ENCODE measurements at regions not wholly inside any gene's neighbourhood (a gene's known extent, or its start where the extent isn't known, plus 50 kb on each side); places are given as distances from the start of the nearest gene placed in this dataset.
A peak's percentile ranks its signal among the peaks of the same experiment; 100 is the strongest.
"Not testable (repeated sequence)": the region's sequence is repeated elsewhere in the genome, so short reads cannot be mapped to it uniquely, and the experiment has no call there.

DNA sequence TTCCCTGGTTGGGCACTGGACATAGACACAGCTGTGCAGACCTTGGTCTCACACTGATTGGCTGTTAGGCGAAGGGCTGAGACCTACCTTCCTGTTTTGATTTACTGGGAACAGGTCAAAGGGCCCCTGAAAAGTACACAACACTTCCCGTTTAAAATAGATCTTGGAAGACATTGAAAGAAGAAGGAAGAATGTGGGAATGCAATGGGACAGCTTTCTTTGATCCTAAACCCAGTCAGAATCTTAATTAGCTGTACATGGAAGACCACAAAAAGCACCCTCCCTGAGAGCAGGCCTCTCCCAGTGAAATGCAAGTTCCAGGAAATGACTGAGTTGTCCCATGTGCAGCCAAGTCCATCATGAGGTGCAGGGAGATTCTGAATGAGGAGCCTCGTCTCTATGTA, 83.6 kb upstream of the EXOC2 start:
- Histone ChIP-seq H3K36me3 (ENCODE audit: insufficient read depth, low read length) (no peaks in the 10 kb centered on the region), H3K79me2 (ENCODE audit: control insufficient read depth, insufficient read depth, low read length, unreplicated experiment) (no peaks in the 10 kb centered on the region), H3K27ac (ENCODE audit: low read depth, low read length) (no peak overlapping the region), H3K27me3 (ENCODE audit: insufficient read depth, low read length) (no peaks in the 10 kb centered on the region), H3K4me1 (ENCODE audit: control insufficient read depth, insufficient read depth, low read length, unreplicated experiment) (no peaks in the 10 kb centered on the region), H2AFZ (ENCODE audit: low read length, unreplicated experiment) (no peak overlapping the region), H3K4me3 (ENCODE audit: low read depth, low read length) (no peak overlapping the region)

DNA sequence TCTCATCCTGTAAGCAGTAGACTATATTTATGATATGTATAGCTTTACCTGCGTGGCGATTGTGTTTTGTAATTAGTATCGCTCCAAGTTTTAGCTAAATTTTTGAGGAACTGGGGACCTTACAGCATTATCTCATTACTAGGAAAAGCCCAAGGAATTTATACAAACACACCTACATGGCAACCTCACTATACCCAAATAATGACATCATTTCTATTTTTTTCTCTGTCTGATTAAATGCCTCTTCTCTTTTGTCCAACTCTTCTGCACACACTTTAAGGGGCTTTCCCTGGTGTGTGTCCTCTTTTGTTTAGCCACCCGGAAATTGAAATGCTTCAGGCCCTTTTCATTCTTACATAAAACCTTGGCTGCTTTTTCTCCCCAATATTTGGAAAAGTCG, 82.9 kb upstream of the EXOC2 start:
- Histone ChIP-seq H3K4me3 (ENCODE audit: low read depth, low read length) (no peak overlapping the region), H3K27me3 (ENCODE audit: insufficient read depth, low read length) (no peaks in the 10 kb centered on the region), H2AFZ (ENCODE audit: low read length, unreplicated experiment) (no peak overlapping the region), H3K36me3 (ENCODE audit: insufficient read depth, low read length) (no peaks in the 10 kb centered on the region), H3K79me2 (ENCODE audit: control insufficient read depth, insufficient read depth, low read length, unreplicated experiment) (no peaks in the 10 kb centered on the region), H3K4me1 (ENCODE audit: control insufficient read depth, insufficient read depth, low read length, unreplicated experiment) (no peaks in the 10 kb centered on the region), H3K27ac (ENCODE audit: low read depth, low read length) (no peak overlapping the region)

DNA sequence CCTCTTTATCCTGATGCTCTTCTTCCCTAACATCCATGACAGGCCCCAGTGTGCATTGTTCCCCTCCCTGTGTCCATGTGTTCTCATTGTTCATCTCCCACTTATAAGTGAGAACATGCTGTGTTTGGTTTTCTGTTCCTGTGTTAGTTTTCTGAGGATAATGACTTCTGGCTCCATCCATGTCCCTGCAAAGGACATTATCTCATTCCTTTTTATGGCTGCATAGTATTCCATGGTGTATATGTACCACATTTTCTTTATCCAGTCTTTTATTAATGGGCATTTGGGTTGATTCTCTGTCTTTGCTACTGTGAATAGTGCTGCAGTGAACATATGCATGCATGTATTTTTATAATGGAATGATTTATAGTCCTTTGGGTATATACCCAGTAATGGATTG, 78.7 kb upstream of the EXOC2 start:
- H3K36me3 ChIP-seq (ENCODE audit: insufficient read depth, low read length); H3K27ac ChIP-seq (ENCODE audit: low read depth, low read length); H3K4me3 ChIP-seq (ENCODE audit: low read depth, low read length); H3K4me1 ChIP-seq (ENCODE audit: control insufficient read depth, insufficient read depth, low read length, unreplicated experiment); H3K27me3 ChIP-seq (ENCODE audit: insufficient read depth, low read length); H3K79me2 ChIP-seq (ENCODE audit: control insufficient read depth, insufficient read depth, low read length, unreplicated experiment); H2AFZ ChIP-seq (ENCODE audit: low read length, unreplicated experiment): not testable (repeated sequence)

DNA sequence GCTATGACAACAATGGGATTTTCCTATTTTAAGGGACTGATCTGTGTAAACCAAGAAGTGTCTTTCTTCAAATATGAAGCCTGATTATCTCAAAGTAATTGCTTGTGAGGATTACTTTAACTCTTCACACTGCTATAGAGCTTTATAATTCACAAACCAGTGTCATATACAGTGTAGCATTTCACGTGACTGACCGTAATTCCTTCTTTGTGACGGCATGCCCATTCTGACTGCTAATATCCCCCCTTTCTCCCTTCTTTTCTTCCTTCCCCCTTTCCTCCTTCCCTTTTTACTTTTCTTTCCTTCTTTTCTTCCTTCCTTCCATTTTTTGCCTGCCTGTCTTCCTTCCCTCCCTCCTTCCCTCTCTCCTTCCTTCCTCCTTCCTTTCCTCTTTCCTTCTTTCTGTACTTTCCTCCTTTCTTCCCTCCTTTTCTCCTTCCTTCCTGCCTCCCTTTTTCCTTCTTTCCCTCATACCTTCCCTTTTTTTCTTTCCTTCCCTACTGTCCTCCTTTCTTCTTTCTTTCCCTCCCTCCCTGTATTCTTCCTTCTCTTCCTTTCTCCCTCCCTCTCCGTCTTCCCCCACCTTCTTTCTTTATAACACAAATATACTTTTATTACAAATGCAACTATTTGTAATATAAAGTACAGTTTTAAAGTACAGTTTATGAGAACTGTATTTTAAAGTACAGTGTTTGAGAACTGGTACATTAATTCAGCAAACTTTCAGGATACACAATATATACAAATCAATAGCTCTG, 75.0 kb upstream of the EXOC2 start:
- no peaks in the 10 kb centered on the region for H3K79me2 ChIP-seq (ENCODE audit: control insufficient read depth, insufficient read depth, low read length, unreplicated experiment)
- no peak overlapping the region for H3K27ac ChIP-seq (ENCODE audit: low read depth, low read length)
- 0 out of 2 replicates have a peak, but pooled peaks cover 11% of the 10 kb centered on the region for H3K27me3 ChIP-seq (ENCODE audit: insufficient read depth, low read length)
- no peaks in the 10 kb centered on the region for H3K36me3 ChIP-seq (ENCODE audit: insufficient read depth, low read length)
- no peaks in the 10 kb centered on the region for H3K4me1 ChIP-seq (ENCODE audit: control insufficient read depth, insufficient read depth, low read length, unreplicated experiment)
- H2AFZ ChIP-seq (ENCODE audit: low read length, unreplicated experiment), result no peak overlapping the region
- H3K4me3 ChIP-seq (ENCODE audit: low read depth, low read length), result no peak overlapping the region

DNA sequence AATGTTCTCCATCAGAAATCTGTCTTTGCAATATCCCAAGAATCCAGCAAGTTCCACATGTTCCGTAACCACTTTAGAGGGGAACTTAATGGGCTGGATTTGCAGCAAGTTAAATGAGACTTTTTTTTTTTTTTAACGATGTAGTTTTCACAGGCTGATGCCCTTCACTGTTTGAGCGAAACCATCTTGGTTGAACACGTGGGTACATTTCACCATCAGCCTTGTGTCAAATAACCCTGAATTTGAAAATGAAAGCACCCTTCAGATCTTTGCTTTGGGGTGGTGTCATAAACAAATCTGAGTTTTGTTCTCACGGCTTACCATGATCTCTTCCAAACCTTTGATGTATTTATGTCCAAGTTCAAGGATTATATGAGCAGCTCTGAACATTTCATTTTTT, 73.7 kb upstream of the EXOC2 start:
- no peaks in the 10 kb centered on the region for H3K79me2 ChIP-seq (ENCODE audit: control insufficient read depth, insufficient read depth, low read length, unreplicated experiment)
- 0 out of 2 replicates have a peak, but pooled peaks cover 11% of the 10 kb centered on the region for H3K27me3 ChIP-seq (ENCODE audit: insufficient read depth, low read length)
- H3K36me3 ChIP-seq (ENCODE audit: insufficient read depth, low read length), result no peaks in the 10 kb centered on the region
- no peak overlapping the region for H3K27ac ChIP-seq (ENCODE audit: low read depth, low read length)
- no peak overlapping the region for H2AFZ ChIP-seq (ENCODE audit: low read length, unreplicated experiment)
- no peaks in the 10 kb centered on the region for H3K4me1 ChIP-seq (ENCODE audit: control insufficient read depth, insufficient read depth, low read length, unreplicated experiment)
- H3K4me3 ChIP-seq (ENCODE audit: low read depth, low read length), result peak overlapping the region; percentile 54; the same call in 1 of the 2 replicates

DNA sequence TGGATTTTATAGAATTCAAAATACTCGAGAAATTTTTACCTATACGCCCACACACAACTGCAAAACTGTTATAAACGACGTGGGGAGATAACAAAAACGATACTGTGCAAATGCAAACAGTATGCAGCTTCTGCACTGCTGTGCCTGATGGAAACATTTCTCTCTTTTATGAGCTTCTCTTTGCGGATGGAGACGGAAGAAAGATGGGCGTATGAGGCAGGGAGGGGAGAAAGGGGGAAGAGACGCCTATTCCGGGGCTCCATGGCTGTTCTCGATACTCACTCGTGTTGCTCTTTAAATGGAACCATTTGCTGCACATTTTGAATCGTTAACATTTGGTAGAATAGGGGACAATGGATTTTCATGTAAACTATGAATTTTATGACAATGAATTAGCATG, 69.1 kb upstream of the EXOC2 start:
- Histone ChIP-seq H3K27me3 (ENCODE audit: insufficient read depth, low read length) (0 out of 2 replicates have a peak, but pooled peaks cover 7% of the 10 kb centered on the region), H2AFZ (ENCODE audit: low read length, unreplicated experiment) (no peak overlapping the region), H3K4me1 (ENCODE audit: control insufficient read depth, insufficient read depth, low read length, unreplicated experiment) (no peaks in the 10 kb centered on the region), H3K4me3 (ENCODE audit: low read depth, low read length) (peak overlapping the region; percentile 40; the same call in 1 of the 2 replicates), H3K79me2 (ENCODE audit: control insufficient read depth, insufficient read depth, low read length, unreplicated experiment) (no peaks in the 10 kb centered on the region), H3K27ac (ENCODE audit: low read depth, low read length) (no peak overlapping the region), H3K36me3 (ENCODE audit: insufficient read depth, low read length) (no peaks in the 10 kb centered on the region)

DNA sequence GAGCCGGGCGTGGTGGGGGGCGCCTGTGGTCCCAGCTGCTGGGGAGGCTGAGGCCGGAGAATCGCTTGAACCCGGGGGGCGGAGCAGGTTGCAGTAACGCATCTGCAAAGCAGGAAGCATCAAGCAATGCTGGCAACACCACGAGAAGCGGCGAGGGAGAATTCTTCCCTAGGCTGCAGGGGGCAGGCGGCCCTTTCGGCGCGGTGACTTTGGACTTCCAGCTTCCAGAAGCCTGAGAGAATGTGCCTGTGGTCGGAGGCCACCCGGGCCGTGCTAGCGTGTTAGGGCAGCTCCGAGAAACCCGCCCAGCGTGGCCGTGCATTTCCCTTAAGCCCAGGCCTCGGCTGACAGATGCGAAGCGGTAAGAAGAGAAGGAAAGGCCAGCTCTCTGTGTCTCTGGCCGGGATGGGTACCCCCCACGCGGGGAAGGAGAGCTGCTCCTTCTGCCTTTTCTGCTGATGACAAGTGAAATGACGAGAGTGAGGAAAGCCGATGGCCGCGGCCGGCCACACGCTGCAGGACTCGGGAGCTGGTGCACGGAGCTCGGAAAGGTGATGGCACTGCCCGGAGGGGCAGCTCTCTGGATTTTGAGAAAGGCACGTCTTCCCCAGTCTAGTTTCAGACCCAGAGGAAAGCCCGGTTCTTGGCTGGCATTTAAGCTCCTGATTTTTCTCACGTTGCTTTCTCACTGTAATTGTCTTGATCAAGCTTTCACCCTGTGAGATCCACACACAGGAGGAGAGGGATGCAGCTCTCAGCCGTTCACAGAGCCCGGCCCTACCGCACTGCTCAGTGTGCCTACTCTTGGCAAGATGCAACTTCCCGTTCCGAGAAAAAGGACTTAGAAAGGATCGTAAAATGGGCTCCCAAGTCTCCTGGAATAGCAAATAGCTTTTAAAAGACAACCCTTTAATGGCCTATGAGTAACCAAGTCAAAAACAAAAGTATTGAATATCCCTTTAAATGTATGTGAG, 68.3 kb upstream of the EXOC2 start:
- no peaks in the 10 kb centered on the region for H3K4me1 ChIP-seq (ENCODE audit: control insufficient read depth, insufficient read depth, low read length, unreplicated experiment)
- H3K27me3 ChIP-seq (ENCODE audit: insufficient read depth, low read length), result peaks cover 12% of the 10 kb centered on the region; the same call in 1 of the 2 replicates
- no peaks in the 10 kb centered on the region for H3K36me3 ChIP-seq (ENCODE audit: insufficient read depth, low read length)
- H2AFZ ChIP-seq (ENCODE audit: low read length, unreplicated experiment), result no peak overlapping the region
- 0 out of 2 replicates have a peak overlapping the region, but pooled peaks have one; percentile 40 for H3K4me3 ChIP-seq (ENCODE audit: low read depth, low read length)
- no peak overlapping the region for H3K27ac ChIP-seq (ENCODE audit: low read depth, low read length)
- H3K79me2 ChIP-seq (ENCODE audit: control insufficient read depth, insufficient read depth, low read length, unreplicated experiment), result no peaks in the 10 kb centered on the region

DNA sequence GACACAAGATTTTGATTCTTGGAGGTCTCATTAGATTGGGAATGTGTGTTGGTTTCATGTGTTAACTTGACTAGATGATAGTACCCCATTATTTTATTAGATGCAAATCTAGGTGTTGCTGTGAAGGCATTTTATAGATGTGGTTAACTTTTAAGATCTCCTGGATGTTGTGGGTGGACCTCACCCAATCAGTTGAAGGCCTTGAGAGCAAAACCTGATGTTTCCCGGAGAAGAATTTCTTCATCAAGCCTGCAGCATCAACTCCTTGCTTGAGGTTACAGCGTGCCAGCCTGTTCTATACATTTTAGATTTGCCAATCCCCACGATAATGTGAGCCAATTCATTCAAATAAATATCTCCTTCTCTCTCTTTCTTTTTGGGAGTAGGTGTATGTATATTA, 66.8 kb upstream of the EXOC2 start:
- Histone ChIP-seq H3K4me3 (ENCODE audit: low read depth, low read length) (no peak overlapping the region), H3K27ac (ENCODE audit: low read depth, low read length) (no peak overlapping the region), H3K36me3 (ENCODE audit: insufficient read depth, low read length) (no peaks in the 10 kb centered on the region), H2AFZ (ENCODE audit: low read length, unreplicated experiment) (no peak overlapping the region), H3K27me3 (ENCODE audit: insufficient read depth, low read length) (peaks cover 7% of the 10 kb centered on the region; the same call in 1 of the 2 replicates), H3K4me1 (ENCODE audit: control insufficient read depth, insufficient read depth, low read length, unreplicated experiment) (no peaks in the 10 kb centered on the region), H3K79me2 (ENCODE audit: control insufficient read depth, insufficient read depth, low read length, unreplicated experiment) (no peaks in the 10 kb centered on the region)

DNA sequence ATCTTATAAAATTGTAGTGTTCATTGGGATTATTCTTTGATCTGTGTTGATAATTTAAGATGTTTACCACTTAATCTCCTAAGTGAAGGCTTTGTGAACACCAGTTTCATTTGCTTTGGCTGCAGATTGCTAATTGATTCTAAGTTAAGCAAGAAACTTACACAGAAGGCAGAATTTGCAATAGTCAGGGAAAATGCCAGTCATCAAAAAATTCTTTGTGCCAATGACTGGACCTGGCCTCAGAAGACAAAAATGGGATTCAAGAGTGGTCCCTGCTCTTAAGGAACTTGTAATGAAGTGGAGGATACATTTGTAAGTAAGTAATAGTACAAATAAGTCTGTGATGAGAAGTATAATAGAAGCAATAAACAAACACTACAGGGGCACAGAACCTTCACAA, 63.3 kb upstream of the EXOC2 start:
- Histone ChIP-seq H3K4me1 (ENCODE audit: control insufficient read depth, insufficient read depth, low read length, unreplicated experiment) (no peaks in the 10 kb centered on the region), H2AFZ (ENCODE audit: low read length, unreplicated experiment) (no peak overlapping the region), H3K4me3 (ENCODE audit: low read depth, low read length) (no peak overlapping the region), H3K27me3 (ENCODE audit: insufficient read depth, low read length) (peaks cover 5% of the 10 kb centered on the region; the same call in 1 of the 2 replicates), H3K36me3 (ENCODE audit: insufficient read depth, low read length) (no peaks in the 10 kb centered on the region), H3K27ac (ENCODE audit: low read depth, low read length) (no peak overlapping the region), H3K79me2 (ENCODE audit: control insufficient read depth, insufficient read depth, low read length, unreplicated experiment) (no peaks in the 10 kb centered on the region)

DNA sequence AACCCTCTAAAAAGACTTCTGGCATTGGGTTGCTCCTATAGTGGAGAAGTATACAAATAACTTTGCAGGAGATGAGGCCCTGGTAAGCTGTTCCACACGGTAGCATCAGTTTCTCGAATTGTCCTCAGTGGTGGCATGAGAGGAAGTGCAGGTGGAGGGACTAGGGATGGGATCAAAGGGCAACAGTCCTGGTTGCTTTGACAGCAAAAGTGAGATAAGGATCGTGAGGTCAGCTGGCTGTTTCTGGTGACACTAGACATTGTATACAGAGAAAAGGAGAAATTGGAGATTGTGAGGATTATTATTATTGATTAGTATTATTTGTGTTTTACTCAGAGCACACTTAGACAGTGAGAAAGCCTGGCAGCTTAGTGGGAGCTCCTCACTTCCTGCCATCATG, 61.3 kb upstream of the EXOC2 start:
- no peak overlapping the region for H2AFZ ChIP-seq (ENCODE audit: low read length, unreplicated experiment)

More for the DNA sequence above, 61.3 kb upstream of the EXOC2 start:
- H3K4me1 ChIP-seq (ENCODE audit: control insufficient read depth, insufficient read depth, low read length, unreplicated experiment), result no peaks in the 10 kb centered on the region
- no peaks in the 10 kb centered on the region for H3K79me2 ChIP-seq (ENCODE audit: control insufficient read depth, insufficient read depth, low read length, unreplicated experiment)
- no peak overlapping the region for H3K4me3 ChIP-seq (ENCODE audit: low read depth, low read length)
- no peaks in the 10 kb centered on the region for H3K36me3 ChIP-seq (ENCODE audit: insufficient read depth, low read length)
- H3K27me3 ChIP-seq (ENCODE audit: insufficient read depth, low read length), result peaks cover 5% of the 10 kb centered on the region; the same call in 1 of the 2 replicates
- H3K27ac ChIP-seq (ENCODE audit: low read depth, low read length), result no peak overlapping the region
